T-helper 1 cell treated with Interleukin-12 subunit alpha and Interleukin-12 subunit beta and Interleukin-4 antibody, amounts not matched to agents 30 ng/mL and 1 ng/mL, for 36 hours (primary cell): ENCODE measurements at regions not wholly inside any gene's neighbourhood (a gene's known extent, or its start where the extent isn't known, plus 50 kb on each side); places are given as distances from the start of the nearest gene placed in this dataset.

ENCODE experiments used
- intact Hi-C: fragments of 100-400 bp; cut with micrococcal nuclease; formaldehyde crosslinking; loops from one replicate; pipeline ENCODE4 v1.15.1; 2024

- intact Hi-C loops, result no loop called here
Measured at GRCh38 chr4:81565142-81565870, 93.6 kb upstream of the RASGEF1B start.

GRCh38 chr4:81564025-81564424 lies 92.3 kb upstream of the RASGEF1B start:
- intact Hi-C loops, result loop anchor here (5.0 kb wide), 2 partner anchors 57 to 278 kb away; no protein-coding TSS in a partner anchor

GRCh38 chr4:81562093-81562492 lies 90.4 kb upstream of the RASGEF1B start:
- intact Hi-C loops, result loop anchor here (1.0 to 5.0 kb wide), 5 partner anchors 8 to 280 kb away; no protein-coding TSS in a partner anchor

- intact Hi-C loops, result loop anchor here (10.0 kb wide), 1 partner anchor 817 kb away; the partner anchor contains the start of gene HNRNPD
Measured at GRCh38 chr4:81557306-81557705, 85.6 kb upstream of the RASGEF1B start.

- intact Hi-C loops, result loop anchor here (10.0 kb wide), 1 partner anchor 819 kb away; the partner anchor contains the start of gene HNRNPD
Measured at GRCh38 chr4:81555489-81555888, 83.8 kb upstream of the RASGEF1B start.

GRCh38 chr4:81552086-81552485 lies 80.4 kb upstream of the RASGEF1B start:
- intact Hi-C loops, result loop anchor here (10.0 kb wide), 1 partner anchor 823 kb away; the partner anchor contains the start of gene HNRNPD

GRCh38 chr4:81550388-81550859 lies 78.7 kb upstream of the RASGEF1B start:
- intact Hi-C loops, result loop anchor here (10.0 kb wide), 1 partner anchor 824 kb away; the partner anchor contains the start of gene HNRNPD

- intact Hi-C loops, result loop anchor here (10.0 kb wide), 1 partner anchor 825 kb away; the partner anchor contains the start of gene HNRNPD
Measured at GRCh38 chr4:81549984-81550383, 78.3 kb upstream of the RASGEF1B start.

- intact Hi-C loops, result no loop called here
Measured at GRCh38 chr4:81546777-81547176, 75.1 kb upstream of the RASGEF1B start.

- intact Hi-C loops, result no loop called here
Measured at GRCh38 chr4:81541161-81541945, 69.6 kb upstream of the RASGEF1B start.

- intact Hi-C loops, result no loop called here
Measured at GRCh38 chr4:81538716-81539427, 67.2 kb upstream of the RASGEF1B start.

- intact Hi-C loops, result no loop called here
Measured at GRCh38 chr4:81531410-81531809, 59.7 kb upstream of the RASGEF1B start.

GRCh38 chr4:81528979-81529378 lies 57.3 kb upstream of the RASGEF1B start:
- intact Hi-C loops, result no loop called here

GRCh38 chr4:81528200-81528599 lies 56.5 kb upstream of the RASGEF1B start:
- intact Hi-C loops, result no loop called here

GRCh38 chr4:81527709-81528108 lies 56.0 kb upstream of the RASGEF1B start:
- intact Hi-C loops, result no loop called here

GRCh38 chr4:81527115-81527514 lies 55.4 kb upstream of the RASGEF1B start:
- intact Hi-C loops, result no loop called here

GRCh38 chr4:81526706-81527105 lies 55.0 kb upstream of the RASGEF1B start:
- intact Hi-C loops, result no loop called here

- intact Hi-C loops, result no loop called here
Measured at GRCh38 chr4:81523672-81524327, 52.1 kb upstream of the RASGEF1B start.

GRCh38 chr4:81522711-81523110 lies 51.0 kb upstream of the RASGEF1B start:
- intact Hi-C loops, result no loop called here

- intact Hi-C loops, result no loop called here
Measured at GRCh38 chr4:81521708-81522107, 50.0 kb upstream of the RASGEF1B start.
